Midbrain (tissue), 1 donor: ENCODE measurements at regions not wholly inside any gene's neighbourhood (a gene's known extent, or its start where the extent isn't known, plus 50 kb on each side); places are given as distances from the start of the nearest gene placed in this dataset.
"Not testable (repeated sequence)": the region's sequence is repeated elsewhere in the genome, so short reads cannot be mapped to it uniquely, and the experiment has no call there.

Experiments used
- DNase-seq: peaks from one replicate; lab custom pipeline; 2025; lab: John Stamatoyannopoulos, UW

DNA sequence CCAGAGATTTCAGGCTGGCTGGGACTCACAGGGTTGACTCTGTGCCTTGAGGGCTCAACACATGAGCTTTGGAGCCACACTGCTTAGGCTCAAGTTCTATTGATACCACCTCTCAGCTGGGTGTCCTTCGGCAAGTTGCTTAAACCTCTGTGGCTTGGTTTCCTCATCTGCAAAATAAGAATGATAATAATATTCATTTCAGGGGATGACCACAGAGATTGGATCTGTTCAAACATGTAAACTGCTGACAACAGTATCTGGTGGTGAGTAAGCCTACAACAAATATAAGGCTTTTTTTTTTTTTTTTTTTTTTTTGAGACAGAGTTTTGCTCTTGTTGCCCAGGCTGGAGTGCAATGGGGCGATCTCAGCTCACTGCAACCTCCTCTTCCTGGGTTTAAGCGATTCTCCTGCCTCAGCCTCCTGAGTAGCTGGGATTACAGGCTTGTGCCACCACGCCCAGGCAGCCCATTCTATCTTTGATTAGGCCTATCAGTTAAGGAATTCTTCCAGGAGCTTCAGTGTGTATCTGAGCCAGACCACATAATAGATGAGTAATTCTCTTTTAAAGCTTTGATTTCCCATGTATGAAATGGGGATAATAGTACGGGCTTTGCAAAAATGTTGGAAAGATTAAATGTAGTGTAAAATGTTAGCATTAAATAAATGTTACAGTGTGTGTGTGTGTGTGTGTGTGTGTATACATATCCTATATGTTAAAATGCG lies 437.6 kb downstream of the PRDM2 start:
- no peak for DNase-seq

DNA sequence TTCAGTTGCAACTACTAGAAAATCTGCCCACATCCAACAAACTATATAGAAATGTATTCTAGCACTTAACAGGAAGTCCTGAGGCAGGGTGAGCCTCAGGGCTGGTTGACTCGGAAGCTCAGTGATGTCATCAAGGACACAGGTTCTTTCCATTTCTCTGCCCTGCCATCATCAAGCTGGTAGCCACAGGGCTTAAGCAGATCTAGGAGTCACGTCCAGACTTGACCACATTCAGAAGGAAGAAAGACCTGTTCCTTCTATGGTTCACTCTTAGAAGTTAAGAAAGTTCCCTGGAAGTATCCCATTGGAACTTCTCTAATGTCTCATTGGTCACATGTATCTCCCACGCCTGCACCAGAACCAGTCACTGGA lies 438.1 kb downstream of the PRDM2 start:
- no peak for DNase-seq

DNA sequence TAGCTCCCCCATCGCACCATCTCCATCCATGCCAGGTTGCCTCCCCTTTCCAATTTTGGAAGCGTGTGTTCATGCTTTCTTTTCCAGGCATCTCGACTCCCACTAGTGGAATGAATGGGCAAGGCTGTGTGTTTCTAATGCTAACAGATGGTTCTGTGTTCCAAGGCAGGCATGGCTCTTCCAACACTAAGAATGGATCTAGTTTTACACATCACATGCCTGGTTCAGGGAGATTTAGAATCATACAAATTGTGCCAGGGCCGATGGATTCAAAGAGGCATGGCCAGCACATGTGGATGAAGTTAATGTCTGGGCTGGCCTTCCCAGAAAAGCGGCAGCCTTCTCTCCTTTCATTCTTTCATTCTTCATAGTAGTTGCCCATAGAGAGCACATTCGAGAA lies 438.7 kb downstream of the PRDM2 start:
- no peak for DNase-seq

DNA sequence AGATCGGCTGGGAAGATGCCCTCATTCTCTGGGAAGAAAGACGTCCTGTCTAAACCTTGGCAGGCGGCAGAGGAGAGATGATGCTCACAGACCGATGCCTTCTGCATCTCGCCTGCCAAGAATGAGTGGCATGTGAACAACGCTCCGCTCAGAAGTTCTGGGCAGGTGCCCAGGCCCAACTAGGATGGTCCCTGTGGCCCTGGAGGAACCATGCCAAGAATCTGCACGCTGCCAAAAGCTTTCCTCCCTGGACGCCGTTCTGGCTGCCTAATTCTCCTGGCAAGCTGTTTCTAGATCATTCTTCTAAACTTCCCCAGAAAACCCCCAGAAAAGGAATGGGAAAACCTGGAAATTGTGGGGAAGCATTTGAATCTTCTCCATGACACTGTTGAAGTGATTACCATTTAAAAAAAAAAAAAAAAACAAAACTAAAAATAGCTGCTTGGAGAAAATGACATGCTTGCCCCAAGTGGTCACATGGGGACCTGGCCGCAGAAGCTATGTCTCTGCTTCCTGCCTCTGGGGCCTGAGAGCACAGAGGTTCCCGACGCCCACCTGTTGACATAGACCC lies 440.9 kb downstream of the PRDM2 start:
- DNase-seq, result peak; percentile 39

DNA sequence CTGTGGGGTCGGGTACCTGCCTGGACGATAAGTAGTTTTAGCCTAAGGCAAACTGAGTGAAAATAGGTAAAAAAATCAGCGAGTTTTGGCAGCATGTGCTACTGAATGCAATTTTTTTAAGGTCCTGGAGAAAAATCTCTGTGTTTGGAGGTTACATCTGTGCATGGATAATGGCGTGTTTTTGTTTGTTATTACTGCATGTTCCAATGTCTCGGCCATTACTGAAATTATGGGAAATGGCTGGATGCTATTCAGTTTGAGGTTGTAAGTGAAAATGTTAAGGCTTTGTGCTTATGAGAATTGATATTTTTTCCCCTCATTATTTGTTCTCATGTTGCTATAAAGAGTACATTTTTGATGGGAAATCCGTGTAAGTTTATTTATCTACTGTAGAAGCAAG lies 441.7 kb downstream of the PRDM2 start:
- no peak for DNase-seq

GRCh38 chr1:14142397-14143100 lies 442.6 kb downstream of the PRDM2 start:
- no peak for DNase-seq

DNA sequence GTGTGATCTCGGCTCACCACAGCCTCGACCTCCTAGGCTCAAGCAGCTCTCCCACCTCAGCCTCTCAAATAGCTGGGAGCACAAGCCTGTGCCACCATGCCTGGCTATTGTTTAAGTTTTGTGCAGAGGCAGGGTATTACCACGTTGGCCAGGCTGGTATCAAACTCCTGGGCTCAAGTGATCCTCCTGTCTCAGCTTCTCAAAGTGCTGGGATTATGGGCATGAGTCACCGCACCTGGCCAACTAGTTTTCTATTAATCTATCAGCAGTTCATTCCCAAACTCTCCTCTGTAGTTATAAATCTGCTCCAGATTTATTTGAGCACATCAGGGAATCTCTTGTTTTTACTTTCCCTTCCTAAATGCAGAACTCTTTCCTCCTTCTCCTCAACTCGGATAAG lies 443.8 kb downstream of the PRDM2 start:
- DNase-seq, result no peak

- no peak for DNase-seq
These were observed 448.5 kb downstream of the PRDM2 start for GRCh38 chr1:14148526-14148925.

DNA sequence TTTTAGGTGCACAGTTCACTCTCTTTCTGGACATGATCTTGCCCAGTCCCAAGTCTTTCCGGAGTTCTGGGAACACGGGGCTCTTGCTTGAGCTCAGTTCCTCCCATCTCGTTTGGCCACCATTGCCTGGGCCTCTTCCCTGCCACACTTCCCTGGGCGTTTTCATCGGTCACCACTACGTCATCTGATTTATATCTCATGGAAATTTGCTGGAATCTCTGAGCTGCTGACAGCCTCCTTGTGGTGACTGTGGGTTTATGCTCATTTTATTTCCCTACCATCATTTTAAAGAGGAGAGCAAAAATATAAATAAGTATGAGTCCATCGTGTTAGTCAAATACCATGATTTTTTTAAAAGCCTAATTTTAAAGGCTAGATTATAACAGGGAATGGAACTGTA lies 449.1 kb upstream of the KAZN start:
- no peak for DNase-seq

DNA sequence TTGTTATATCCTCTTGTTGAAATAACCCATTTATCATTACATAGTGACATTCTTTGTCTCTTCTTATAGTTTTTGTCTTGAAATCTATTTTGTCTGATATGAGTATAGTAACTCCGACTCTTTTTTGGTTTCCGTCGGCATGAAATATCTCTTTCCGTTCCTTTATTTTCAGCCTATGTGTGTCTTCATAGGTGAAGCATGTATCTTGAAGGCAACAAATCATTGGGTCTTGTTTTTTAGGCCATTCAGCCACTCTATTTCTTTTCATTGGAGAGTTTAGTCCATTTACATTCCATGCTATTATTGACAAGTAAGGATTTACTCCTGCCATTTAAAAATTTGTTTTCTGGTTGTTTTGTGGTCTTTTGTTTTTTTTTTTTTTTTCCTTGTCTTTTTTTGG lies 441.9 kb upstream of the KAZN start:
- no peak for DNase-seq

DNA sequence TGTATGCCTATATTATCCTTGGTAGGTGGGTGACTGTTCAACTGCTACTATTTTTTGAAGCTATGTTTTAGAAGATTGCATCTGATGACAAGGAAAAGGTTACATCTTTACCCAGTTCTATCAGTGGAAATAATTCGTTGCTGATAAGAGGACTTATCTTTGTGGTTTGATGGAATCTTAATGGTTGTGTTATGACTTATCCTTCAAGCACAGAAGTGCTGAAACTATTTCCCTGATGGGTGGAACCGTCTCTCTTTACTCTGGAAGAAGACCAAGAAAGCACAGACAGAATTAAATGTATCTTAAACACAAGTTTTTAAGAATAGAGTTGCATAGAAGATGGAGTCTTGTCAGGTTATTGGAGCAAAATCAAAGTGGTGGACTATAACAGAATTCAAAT lies 437.7 kb upstream of the KAZN start:
- DNase-seq, result no peak

DNA sequence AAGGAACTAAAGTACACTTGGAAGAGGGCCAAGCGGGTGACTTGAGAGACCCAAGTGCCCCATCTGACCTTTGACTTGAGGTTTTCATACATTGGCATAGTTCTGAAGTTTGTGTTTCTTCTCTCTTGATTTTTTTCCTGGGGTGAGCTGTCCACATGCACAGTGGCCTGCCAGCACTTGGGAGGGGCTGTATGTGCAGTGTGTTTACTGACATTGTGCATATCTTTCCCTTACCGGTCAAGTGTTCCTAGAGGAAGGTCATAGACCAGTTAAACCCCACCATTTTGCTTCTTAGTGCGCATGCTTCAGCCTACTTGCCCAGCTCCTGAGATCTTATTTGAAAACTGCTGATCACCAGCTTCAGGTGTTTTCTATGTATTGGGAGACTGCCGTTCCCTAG lies 435.2 kb upstream of the KAZN start:
- DNase-seq, result no peak

DNA sequence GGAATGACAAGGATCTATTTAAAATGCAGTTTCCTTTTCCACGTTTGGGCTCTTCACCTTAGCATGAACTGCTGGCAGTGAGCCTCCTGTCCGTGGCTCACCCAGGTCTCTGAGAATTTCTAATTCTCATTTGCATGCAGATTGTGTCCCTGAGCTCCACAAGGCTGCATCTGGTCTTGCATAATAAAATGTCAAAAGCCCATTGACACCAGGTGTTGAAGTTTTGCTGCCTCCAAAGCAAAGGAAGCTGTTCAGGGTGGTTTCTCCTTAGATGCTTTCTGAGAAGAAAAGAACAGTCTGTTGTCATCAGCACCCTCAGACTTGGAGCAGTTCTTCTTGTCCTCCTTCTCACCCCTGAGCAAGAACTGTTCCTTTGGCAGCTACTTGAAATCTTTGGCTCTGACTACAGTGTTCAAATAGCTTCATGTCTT lies 433.1 kb upstream of the KAZN start:
- DNase-seq, result no peak

DNA sequence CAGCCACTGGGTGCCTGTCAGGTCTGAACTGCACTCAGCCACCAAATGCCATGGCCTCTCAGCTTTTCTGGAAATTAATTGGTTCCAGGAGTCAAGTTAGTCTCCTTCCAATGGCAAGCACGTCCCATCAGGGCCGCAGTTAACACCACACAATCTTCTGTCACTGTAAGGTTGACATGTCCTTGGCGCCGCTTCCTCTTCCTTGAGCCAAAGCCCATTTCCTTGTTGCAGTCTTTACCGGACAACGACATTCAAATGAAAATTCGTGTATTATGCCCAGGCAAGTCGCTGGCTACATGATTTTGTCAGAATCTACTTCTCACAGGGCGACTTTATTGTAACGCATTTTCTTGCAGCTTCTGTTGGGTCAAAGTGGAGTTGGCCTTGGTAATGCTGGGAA lies 430.6 kb upstream of the KAZN start:
- DNase-seq, result no peak

GRCh38 chr1:14168326-14169063 lies 430.0 kb upstream of the KAZN start:
- DNase-seq, result no peak

DNA sequence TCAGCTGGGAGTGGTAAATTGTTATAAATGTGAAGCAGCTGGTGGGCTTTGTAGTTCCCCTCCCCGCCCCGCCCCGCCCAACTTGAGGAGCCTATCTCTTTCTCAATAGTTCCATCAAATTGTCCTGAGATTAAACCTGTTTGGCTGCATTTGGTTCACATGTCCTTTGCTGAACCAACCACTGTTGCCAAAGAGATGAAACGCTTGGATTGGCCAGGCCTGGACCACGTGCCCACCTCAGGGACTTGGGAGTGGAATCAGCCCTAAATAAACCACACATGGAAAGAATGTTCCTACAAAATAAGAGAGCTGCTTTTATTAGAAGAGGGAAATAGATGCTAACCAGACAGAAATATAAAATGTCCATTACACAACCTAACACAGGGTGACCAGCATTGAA lies 424.9 kb upstream of the KAZN start:
- no peak for DNase-seq

DNA sequence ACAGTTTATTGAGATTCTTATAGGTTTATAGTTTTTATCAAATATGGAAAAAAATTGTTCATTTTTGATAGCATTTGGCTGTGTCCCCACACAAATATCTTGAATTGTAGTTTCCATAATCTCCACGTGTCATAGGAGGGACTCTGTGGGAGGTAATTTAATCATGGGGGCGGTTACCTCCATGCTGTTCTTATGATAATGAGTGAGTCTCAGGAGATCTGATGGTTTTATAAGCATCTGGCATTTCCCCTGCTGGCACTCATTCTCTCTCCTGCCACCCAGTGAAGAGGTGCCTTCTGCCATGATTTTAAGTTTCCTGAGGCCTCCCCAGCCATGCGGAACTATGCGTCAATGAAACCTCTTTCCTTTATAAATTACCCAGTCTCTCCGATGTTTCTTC lies 420.6 kb upstream of the KAZN start:
- not testable (repeated sequence) for DNase-seq

DNA sequence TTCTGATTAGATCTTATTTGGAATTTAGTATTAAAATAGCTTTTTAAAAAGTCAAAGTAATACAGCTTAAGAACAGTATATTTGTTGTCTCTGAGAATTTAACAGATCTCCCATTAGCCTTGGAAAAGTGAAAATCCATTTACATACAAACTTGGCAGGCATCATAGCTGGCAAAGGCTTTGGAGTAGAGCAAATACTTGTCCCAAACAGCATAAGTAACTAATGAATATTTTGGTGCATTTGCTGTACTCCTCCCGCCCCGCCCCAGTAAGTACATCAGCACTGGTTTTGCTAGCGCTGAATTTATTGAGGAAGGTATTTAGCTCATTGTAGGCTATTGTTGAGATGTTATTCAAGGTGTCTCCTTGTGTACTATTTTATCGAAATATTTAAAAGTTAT lies 417.7 kb upstream of the KAZN start:
- no peak for DNase-seq

GRCh38 chr1:14181191-14181795 lies 417.2 kb upstream of the KAZN start:
- DNase-seq, result peak; percentile 25

- no peak for DNase-seq
These were observed 415.6 kb upstream of the KAZN start for GRCh38 chr1:14182856-14183255.

GRCh38 chr1:14183329-14183728 lies 415.2 kb upstream of the KAZN start:
- no peak for DNase-seq

DNA sequence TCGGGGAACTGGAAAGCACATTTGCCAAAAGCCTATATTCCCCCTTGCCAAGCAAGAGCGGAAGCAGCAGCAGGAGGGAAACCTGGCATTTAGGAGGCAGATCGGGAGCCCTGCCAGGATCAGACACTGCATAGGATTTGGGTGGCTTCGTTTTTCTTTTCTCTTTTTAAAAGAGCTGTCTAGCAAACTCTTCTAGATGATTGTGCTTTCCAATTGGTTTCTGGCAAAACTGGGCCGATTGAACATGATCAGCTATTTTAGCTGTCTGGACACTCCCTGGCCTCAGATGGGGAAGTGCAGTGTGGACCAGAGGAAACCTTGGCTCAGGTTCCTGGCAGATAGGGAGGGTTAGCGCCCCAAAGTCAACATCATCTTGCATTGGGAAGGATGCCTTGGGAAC lies 414.0 kb upstream of the KAZN start:
- no peak for DNase-seq
